HG02885 (cell line): ENCODE measurements at regions not wholly inside any gene's neighbourhood (a gene's known extent, or its start where the extent isn't known, plus 50 kb on each side); places are given as distances from the start of the nearest gene placed in this dataset.
"Not testable (repeated sequence)": the region's sequence is repeated elsewhere in the genome, so short reads cannot be mapped to it uniquely, and the experiment has no call there.

ENCODE experiments used
- ATAC-seq: cut with Tn5 transposase; IDR thresholded peaks from one replicate; pipeline ENCODE4 v1.9.1; 2021; ENCODE audit warnings: mild to moderate bottlenecking; ENCODE audit not compliant: unreplicated experiment, poor library complexity

DNA sequence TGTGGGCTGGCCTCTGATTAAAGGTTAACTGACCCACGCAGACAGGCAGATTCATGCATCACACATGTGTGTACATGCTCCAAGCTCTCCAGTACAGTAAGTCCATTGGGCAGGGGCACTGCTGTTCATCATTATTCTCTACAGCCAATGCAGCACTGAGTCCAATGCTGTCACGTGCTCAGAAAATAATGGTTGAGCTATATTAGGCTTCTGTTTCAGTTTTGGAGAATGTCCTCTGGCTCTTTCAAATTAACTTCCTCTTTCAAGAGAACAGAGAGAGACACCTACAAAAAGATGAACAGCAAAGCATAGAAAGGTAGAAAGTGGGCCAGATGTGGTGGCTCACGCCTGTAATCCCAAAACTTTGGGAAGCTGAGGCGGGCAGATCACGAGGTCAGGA is 202.6 kb downstream of the MEX3B start:
- peak; percentile 76 for ATAC-seq

DNA sequence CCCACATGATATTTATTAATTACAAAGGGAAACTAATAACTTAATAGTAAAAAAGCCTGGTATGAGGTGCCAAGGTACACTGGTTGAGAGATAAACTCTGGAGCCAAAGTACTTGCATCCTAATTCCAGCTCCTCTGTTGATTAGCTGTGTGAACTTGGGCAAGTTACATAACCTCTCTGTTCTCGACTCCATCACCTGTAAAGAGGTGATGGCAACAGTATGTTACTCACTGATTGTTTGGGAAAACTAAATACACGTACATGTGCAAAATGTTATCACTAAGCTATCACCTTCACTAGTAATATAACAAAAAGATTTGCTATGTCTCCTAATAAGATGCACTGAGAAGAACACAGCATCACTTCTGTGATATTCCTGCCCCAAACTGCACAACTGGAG is 206.4 kb downstream of the MEX3B start:
- no peak for ATAC-seq

DNA sequence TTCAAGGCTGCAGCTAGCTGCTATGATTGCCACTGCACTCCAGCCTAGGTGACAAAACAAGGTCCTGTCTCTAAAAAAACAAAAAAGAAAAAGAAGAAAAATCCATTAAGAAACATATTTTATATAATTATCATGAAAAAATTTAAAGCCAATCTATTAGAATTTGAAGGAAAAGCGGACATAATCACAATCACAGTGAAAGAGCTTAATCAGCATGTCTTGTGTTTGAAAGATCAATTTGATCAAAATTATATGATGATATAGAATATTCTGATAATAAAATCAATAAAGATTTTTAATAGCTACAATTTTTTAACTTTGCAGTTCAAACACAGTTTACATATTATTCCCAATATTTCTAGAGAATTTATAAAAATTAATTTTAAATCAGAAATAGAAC is 210.1 kb downstream of the MEX3B start:
- ATAC-seq: no peak

DNA sequence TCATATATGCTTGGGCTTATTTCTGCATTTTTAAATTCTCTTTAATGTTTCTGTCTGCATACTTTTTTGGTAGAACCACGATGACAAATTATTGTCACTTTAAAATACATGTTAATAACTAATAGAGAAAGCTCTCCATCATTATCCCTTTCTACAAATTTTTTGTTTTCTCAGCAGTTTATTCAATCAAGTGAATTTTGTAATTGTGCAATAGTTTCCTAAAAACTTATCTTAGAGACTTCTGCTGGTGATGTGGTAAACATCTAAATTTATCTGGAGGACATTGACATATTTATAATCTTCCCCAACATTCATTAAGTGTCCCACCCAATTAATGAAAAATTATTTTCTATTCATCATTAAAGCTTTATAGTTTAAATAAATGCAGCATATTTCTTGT is 215.3 kb downstream of the MEX3B start:
- ATAC-seq: no peak

DNA sequence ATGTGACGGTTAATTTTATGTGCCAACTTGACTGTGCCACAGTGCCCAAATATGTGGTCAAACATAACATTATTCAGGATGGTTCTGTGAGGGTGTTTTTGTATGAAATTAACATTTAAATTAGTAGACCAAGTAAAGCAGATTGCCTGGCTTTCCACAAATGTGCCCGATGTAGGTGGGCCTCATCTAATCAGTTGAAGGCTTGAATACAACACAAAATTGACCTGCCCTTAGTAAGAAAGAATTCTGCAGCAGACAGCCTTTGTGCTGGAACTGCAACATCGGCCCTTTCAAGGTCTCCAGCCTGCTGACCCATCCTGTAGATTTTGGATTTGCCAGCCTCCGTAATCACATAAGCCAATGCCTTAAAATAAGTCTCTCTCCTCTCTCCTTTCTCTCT is 215.9 kb downstream of the MEX3B start:
- ATAC-seq: no peak

DNA sequence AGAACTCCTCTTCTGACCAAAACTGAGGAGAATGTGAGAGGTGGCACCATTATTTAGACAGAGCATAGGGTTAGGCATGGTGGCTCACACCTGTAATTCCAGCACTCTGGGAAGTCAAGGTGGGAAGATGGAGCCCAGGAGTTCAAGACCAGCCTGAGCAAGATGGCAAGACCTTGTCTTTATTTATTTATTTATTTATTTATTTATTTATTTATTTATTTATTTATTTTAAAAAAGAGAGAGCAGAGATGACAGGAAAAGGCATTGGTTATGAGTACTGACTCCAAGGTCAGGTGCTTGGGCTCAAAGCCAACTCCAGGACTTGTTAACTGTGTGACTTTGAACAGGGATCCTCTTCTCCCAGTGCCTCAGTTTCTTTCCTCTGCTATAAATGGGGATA is 217.7 kb downstream of the MEX3B start:
- ATAC-seq: no peak

DNA sequence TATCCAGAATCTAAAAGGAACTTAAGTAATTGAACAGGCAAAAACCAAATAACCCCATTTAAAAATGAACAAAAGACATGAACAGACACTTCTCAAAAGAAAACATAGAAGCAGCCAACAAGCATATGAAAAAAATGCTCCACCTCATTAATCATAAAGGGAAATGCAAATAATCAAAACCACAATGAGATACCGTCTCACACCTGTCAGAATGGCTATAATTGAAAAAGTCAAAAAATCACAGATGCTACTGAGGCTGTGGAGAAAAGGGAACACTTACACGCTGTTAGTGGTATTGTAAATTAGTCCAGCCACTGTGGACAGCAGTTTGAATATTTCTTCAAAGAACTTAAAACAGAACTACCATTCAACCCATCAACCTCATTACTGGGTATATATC is 220.7 kb downstream of the MEX3B start:
- no peak for ATAC-seq

DNA sequence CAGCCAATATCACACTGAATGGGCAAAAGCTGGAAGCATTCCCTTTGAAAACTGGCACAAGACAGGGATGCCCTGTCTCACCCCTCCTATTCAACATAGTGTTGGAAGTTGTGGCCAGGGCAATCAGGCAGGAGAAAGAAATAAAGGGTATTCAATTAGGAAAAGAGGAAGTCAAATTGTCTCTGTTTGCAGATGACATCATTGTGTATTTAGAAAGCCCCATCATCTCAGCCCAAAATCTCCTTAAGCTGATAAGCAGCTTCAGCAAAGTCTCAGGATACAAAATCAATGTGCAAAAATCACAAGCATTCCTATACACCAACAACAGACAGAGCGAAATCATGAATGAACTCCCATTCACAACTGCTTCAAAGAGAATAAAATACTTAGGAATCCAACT is 223.2 kb downstream of the MEX3B start:
- not testable (repeated sequence) for ATAC-seq

DNA sequence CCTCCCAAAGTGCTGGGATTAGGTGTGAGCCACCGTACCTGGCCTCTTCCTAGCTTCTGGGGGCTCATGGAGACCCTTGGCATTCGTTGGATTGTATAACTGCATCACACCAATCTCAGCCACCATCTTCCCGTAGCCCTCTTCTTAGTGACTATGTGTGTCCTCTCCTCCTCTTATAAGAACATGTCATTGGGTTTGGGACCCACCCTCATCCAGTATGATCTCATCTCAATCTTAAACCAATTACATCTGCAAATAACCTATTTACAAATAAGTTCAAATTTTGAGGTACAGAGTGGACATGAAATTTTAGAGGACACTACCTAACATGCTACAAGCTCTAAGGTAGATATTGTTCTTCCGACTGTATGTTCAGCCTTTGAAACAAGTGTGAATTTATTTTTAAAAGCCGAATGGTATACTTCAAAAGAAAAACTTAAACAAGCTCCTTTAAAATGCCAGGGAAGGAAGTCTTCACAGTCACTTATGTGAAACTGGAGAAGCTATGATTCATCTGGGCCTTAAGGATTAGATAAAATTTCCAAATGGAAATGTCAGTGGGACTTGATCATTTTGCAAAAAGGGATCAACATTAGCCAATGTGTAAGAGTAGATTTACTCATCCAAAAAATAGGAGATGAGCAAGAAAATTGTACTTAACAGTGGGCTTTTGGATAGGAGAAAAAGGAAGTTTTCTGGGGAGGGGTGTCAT is 225.7 kb downstream of the MEX3B start:
- ATAC-seq: no peak

DNA sequence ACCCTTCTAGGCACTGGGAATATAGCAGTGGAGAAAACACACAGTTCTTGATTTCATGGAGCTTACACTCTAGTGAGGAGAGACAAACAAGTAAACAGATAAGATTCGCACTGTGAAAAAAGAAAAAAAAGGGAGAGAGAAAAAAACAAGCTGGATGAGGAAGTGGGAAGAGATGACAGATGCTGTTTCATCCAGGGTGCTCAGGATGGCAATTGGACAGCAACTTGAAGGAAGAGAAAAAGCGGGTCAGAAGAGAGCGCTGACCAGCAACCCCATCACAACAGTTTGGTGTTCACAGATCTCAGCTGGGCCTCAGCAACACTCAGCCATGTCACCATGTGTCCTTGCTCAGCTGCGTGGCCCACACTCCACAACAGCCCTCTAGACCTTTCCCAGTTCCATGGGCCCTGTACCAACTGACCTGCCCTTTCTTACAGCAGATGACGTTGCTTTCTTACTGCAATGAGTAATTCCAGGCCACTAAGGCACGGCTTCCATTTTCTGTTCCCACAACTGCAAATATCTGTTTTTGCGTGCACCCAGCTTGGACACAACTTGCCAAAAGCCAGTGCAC is 230.8 kb downstream of the MEX3B start:
- ATAC-seq: no peak

DNA sequence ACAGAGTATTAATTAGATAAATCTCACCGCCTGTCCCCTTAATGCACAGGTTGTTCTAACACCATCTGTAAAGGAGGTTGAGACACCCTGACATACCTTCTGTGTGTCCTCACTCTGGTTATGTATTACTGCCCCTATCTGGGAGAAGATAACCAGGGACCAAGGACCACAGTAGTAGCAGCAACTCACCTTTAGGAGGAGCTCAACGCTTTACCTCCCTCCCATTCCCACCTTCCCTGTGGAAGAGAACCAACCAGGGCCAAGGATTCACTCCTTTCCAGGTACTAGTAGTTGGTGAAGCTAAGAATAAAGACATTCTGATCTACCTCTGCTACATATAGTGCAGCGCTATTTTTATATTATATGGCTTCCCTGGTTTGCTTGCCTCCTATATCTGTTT is 232.6 kb downstream of the MEX3B start:
- no peak for ATAC-seq

DNA sequence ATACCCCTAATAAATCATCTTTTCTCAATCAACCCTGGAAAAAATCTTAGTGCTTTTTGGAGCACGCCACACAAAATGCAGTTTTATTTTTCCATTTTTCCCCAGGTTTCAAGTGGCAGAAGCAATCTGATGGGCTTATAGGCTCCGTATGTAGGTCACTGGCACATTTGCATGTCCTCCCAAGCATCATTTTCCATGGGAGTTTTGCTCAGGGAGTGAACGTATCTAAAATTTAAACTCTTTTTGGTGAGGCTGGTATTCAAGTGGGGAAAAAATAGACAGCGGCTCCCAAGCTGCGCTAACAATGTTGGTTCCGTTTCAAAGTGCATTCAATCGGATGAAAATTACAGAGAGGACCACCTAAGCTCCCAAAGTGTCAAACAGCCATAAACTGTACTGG is 233.4 kb downstream of the MEX3B start:
- ATAC-seq: no peak

DNA sequence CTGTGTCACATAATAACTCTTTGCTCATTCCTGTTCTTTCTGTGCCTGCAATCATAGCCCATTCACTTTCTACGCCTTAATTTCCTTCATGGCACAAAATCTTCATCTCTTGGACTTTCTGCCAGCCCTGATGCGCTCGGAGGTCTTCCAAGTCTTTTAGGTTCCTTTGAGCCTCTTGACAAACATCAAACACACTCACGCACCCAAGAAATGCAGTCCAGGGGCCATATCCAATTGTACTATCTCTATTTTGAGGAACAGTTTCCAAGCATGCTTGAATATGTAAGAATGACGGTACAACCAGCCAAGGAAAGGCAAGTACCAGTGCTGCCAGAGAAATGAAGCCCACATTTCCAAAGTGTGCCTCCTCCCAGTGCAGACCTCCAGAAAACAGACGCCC is 234.1 kb downstream of the MEX3B start:
- no peak for ATAC-seq

DNA sequence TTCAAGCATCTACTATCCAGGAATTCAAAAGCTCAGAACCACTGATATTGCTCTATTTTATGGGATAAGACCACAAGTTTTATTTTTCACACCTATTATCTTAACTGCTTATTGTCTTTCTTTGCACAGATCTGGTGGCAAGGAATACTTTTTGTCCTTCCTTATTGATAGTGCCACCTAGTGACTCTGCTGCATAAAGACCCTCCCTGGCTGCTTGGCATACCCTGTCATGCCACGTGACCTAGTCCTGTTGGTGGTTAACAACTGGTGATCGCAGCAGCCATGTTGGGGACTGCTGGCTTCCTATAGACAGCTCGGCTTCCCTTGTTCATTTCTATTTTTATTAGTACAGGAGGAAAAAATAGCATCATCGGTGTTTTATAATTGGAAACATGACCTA is 236.3 kb downstream of the MEX3B start:
- no peak for ATAC-seq

DNA sequence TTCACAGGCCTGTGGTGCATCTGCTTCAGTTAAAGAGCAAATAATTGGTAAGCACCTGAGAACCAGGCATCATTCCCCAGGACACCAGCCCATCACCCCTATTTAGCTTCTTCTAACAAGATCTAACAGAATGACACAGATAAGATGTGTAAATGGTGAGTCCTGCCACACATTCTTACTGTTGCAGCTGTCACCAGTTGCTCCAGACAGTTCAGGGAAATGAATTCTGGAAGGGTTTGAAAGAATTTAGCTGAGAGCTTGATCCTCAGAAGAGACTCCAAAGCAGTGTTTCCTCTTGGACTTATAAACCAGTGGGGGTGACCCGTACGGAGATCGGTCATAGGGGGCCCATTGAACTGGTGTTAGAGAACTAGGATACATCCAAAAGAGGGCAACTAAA is 238.0 kb downstream of the MEX3B start:
- ATAC-seq: no peak

DNA sequence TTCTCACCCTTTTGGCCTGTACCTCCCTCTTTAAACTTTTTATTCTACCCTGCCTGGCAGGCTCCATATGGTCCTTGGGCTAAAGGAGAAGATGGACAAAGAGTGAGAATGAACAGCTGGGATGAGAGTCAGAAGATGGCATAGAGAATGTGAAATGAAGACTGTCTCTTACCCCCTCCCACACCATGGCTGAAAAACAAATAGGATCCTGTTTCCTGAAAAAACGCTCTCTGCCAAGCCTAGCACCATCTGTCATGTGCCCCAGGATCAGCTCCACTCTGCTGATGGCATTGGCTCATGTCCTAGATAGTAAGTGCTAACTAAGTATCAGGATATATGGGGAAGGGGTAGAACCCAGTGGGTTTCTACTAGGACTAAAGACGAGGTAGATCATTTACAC is 238.6 kb downstream of the MEX3B start:
- no peak for ATAC-seq

DNA sequence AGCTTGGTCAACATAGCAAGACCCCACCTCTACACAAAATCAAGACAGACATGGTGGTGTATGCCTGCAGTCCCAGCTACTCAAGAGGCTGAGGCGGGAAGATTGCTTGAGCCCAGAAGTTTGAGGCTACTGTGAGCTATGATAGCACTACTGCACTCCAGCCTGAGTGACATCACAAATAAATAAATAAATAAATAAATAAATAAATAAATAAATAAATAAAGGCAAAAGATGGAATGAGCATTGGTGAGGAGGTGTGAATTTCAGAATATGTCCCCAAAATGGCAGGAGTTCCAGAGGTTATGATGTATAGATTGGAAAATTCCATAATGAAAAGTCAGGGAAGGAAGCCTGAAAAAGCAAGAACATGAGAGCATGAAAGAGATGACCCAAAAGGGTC is 249.9 kb downstream of the MEX3B start:
- no peak for ATAC-seq

DNA sequence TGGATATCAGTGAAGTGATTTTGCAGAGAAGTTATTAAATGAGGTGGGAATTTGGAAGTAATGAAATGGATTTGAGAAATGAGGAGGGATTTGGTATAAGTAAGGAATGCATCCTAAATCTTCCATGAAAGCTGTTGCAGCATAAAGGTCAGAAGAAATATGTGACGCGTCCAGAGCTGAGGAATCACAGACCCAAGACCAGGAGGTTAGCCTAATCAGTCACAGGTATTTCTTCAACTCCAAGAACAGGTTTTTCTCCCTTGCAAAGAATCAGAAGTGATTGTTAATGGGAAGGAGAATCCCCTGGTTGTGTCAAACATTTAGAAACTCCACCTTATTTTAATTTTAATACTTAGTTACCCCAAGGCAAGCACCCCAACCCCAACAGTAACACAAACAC is 253.2 kb downstream of the MEX3B start:
- no peak for ATAC-seq

DNA sequence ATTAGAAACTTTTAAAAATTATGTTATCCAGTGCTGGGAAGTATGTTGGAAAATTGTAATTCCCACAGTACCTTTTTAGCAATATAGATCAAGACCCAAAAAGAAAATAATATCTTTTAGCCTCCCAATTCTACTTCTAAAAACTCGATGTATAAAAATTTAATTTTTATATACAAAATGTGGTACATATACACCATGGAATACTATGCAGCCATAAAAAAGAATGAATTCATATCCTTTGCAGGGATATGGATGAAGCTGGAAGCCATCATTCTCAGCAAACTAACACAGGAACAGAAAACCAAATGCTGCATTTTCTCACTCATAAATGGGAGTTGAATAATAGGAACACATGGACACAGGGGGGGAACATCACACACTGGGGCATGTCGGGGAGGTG is 254.5 kb downstream of the MEX3B start:
- not testable (repeated sequence) for ATAC-seq

DNA sequence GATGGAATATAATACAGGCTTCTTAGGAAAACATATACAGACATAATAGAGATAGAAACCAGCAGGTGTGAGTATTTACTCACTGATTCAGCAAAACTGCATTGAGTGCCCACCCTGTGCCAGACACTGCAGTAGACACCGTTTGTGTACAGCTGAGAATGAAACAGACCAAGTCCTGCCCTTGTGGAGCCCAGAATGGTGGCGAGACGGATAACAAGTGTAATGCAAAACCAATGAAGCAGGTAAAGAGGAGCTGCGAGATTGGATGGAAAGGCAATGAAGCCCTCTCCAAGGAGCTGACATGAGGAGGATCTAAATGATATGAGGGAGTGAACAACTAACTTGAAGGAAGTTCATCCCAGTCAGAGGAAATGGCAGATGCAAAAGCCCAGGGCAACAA is 256.4 kb downstream of the MEX3B start:
- no peak for ATAC-seq

DNA sequence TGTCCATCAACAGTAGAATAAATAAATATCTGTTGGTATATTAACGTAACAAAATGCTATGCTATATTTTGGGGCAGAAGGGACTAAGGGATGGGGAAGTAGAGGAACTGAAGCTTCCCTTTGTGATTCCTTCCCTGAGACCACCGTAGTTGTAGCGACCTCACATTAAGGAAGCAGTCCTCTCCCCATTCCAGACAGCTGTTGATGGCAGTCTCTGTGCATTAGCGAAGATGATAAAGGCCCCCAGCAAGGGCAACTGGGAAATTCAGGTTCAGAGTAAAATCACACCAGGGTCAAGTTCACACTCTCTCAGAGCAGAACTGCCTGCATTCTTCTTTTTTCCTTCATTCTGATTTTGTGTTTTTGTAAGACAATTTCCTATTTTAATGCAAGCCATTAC is 259.0 kb downstream of the MEX3B start:
- ATAC-seq: no peak

DNA sequence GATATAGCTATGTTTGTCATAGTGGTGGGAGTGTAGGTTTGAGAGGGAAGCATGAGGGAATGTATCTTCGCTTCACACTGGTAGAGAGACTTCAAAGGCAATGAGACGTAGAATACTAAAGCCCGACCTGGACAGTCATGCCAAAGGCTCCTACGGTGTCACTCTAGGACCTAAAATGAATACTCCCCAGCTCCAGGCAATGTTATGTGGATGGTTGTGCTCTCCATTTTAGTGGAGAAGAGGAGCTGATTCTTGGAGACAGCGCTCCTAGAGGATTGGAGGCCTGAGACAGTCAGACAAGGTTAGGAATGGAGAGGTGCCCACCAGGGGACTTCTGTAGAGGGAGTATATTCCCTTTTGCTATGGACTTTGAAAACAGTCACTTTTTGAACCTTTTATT is 260.1 kb downstream of the MEX3B start:
- ATAC-seq: no peak

DNA sequence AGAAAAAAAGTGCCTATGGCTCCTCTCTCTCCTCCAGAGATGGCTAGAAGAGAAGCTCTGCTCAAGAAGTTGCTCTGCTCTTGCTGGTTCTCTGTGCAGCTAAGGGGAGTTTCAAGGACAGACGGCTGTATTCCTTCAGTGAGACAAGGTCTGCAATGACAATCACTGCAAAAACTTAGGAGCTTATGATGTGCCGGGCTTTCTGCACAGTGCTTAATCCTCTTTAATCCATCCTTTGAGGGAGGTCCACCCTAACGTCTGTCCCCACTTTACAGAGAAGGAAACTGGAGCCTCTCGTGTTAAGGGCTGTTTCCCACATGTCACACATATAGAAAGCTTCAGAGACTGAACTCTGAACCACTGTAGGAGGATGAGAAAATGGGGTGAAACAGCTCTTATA is 260.6 kb downstream of the MEX3B start:
- ATAC-seq: no peak
